ENCODE measurements at regions not wholly inside any gene's neighbourhood (a gene's known extent, or its start where the extent isn't known, plus 50 kb on each side); places are given as distances from the start of the nearest gene placed in this dataset.

DNA sequence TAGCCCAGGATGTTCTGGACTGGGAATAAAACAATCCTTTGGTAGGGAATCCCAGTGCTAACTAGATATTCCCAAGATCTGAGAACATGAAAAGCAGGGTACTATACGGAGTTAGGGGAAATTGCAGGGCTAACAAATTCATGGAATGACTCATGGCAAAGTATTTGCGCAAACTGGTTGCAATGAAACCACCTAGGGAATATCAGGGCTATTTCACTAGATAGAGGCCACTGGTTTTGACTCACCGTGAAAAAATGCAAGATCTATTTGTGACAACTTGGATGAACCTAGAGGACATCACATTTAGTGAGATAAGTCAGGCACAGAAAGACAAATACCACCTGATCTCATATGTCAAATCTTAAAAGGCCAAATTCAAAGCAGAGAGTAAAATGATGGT, 233.3 kb downstream of the MBD2 start:
- H3K9ac ChIP-seq (ENCODE audit: low read depth, low read length) = no peak overlapping the region
- 57% methylated on average over 1 of the region's 3 CpGs; no CpG with 5 or more reads in 1 of the 2 experiments for WGBS, 2 experiments (ENCODE audit: extremely low coverage in 2 of 2, insufficient read length in 1 of 2)
- H3K9me1 ChIP-seq (ENCODE audit: insufficient read depth, low read length) = no peaks in the 10 kb centered on the region
- H4K8ac ChIP-seq (ENCODE audit: low read depth in 2 of 2, low read length in 2 of 2) = no peak overlapping the region
- CTCF ChIA-PET = no interaction called here
- H2BK120ac ChIP-seq (ENCODE audit: low read depth, low read length) = no peak overlapping the region
- H3K23ac ChIP-seq (ENCODE audit: low read depth, low read length) = no peak overlapping the region
- no peak overlapping the region for H2BK20ac ChIP-seq (ENCODE audit: low read depth, low read length)
- no peak overlapping the region for H3K4me3 ChIP-seq (ENCODE audit: insufficient read depth, low read depth, low read length)
- H3K56ac ChIP-seq (ENCODE audit: extremely low read depth, insufficient read depth, low read length) = no peak overlapping the region
- in situ Hi-C loops (cut with MboI; ENCODE audit: low sequenced_read_pairs) = no loop called here
- intact Hi-C loops (cut with micrococcal nuclease) = no loop called here
- H3K79me1 ChIP-seq (ENCODE audit: low read depth in 1 of 2, low read length in 2 of 2) = no peaks in the 10 kb centered on the region
- H3K14ac ChIP-seq (replicated peaks; ENCODE audit: low read depth, low read length) = no peak overlapping the region
- H3K18ac ChIP-seq (ENCODE audit: low read depth, low read length) = no peak overlapping the region
- H2AFZ ChIP-seq (replicated peaks; ENCODE audit: low read length, poor library complexity) = no peak overlapping the region
- no TSS peak for BruUV-seq (replicated peaks)
- H3K4ac ChIP-seq (ENCODE audit: low read depth, low read length) = no peak overlapping the region
- DNase-seq = no peak
- H3K27ac ChIP-seq (ENCODE audit: insufficient read depth, low read length) = no peak overlapping the region
- H2AK9ac ChIP-seq (replicated peaks; ENCODE audit: low read depth, low read length, poor library complexity) = no peak overlapping the region
- H3K27me3 ChIP-seq (ENCODE audit: control insufficient read depth, insufficient read depth, low read length) = no peaks in the 10 kb centered on the region
- no peak overlapping the region for H4K5ac ChIP-seq (ENCODE audit: low read depth, low read length)
- H2BK5ac ChIP-seq (ENCODE audit: low read depth, low read length, poor library complexity, severe bottlenecking) = no peak overlapping the region
- no peaks in the 10 kb centered on the region for H3K4me1 ChIP-seq (ENCODE audit: control insufficient read depth, insufficient read depth, low read length)
- H4K20me1 ChIP-seq (ENCODE audit: insufficient read depth, low read length) = no peaks in the 10 kb centered on the region
- H4K91ac ChIP-seq (ENCODE audit: insufficient read depth, low read depth, low read length) = no peak overlapping the region
- H2AK5ac ChIP-seq (ENCODE audit: low read depth, low read length) = no peak overlapping the region
- no peak for TF ChIP-seq MAFK (IDR thresholded peaks at IDR 0.05; ENCODE audit: low read depth, low read length)
- TF ChIP-seq RFX5 (IDR thresholded peaks at IDR 0.05; ENCODE audit: low read depth, low read length) = no peak
- no peak for TF ChIP-seq RCOR1 (IDR thresholded peaks at IDR 0.05; ENCODE audit: insufficient replicate concordance, low read length)
- no peak for TF ChIP-seq BHLHE40 (IDR thresholded peaks at IDR 0.05; ENCODE audit: low read depth, low read length)
- TF ChIP-seq CEBPB (IDR thresholded peaks at IDR 0.05; ENCODE audit: low read depth, low read length) = no peak
- no peak for TF ChIP-seq MAZ (IDR thresholded peaks at IDR 0.05; ENCODE audit: borderline replicate concordance, low read depth, low read length)
- no peak for TF ChIP-seq SMC3 (IDR thresholded peaks at IDR 0.05; ENCODE audit: low read depth, low read length)
- TF ChIP-seq, protein P1, sequence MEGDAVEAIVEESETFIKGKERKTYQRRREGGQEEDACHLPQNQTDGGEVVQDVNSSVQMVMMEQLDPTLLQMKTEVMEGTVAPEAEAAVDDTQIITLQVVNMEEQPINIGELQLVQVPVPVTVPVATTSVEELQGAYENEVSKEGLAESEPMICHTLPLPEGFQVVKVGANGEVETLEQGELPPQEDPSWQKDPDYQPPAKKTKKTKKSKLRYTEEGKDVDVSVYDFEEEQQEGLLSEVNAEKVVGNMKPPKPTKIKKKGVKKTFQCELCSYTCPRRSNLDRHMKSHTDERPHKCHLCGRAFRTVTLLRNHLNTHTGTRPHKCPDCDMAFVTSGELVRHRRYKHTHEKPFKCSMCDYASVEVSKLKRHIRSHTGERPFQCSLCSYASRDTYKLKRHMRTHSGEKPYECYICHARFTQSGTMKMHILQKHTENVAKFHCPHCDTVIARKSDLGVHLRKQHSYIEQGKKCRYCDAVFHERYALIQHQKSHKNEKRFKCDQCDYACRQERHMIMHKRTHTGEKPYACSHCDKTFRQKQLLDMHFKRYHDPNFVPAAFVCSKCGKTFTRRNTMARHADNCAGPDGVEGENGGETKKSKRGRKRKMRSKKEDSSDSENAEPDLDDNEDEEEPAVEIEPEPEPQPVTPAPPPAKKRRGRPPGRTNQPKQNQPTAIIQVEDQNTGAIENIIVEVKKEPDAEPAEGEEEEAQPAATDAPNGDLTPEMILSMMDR (conservative IDR thresholded peaks at IDR 0.05; ENCODE audit: low read depth, low read length) = no peak
- TF ChIP-seq NFE2L2 (IDR thresholded peaks at IDR 0.05; ENCODE audit: low read depth, low read length) = no peak
- POLR2A ChIA-PET (ENCODE audit: unreplicated experiment) = no interaction called here
- no peaks in the 10 kb centered on the region for H3K36me3 ChIP-seq (ENCODE audit: control insufficient read depth, insufficient read depth, low read length)
- no peak overlapping the region for H2BK15ac ChIP-seq (ENCODE audit: low read depth, low read length)
- H3K4me2 ChIP-seq (ENCODE audit: low read depth, low read length) = no peak overlapping the region
- ATAC-seq (ENCODE audit: low read depth) = no peak
- peaks cover 5% of the 10 kb centered on the region; the same call in 1 of the 2 replicates for H3K9me3 ChIP-seq (ENCODE audit: control insufficient read depth, insufficient read depth, low read length)
- dilution Hi-C loops (cut with HindIII; ENCODE audit: low sequenced_read_pairs, unreplicated experiment) = no loop called here

Data from IMR-90 (cell line).